ENCODE measurements at regions not wholly inside any gene's neighbourhood (a gene's known extent, or its start where the extent isn't known, plus 50 kb on each side); places are given as distances from the start of the nearest gene placed in this dataset.

DNA sequence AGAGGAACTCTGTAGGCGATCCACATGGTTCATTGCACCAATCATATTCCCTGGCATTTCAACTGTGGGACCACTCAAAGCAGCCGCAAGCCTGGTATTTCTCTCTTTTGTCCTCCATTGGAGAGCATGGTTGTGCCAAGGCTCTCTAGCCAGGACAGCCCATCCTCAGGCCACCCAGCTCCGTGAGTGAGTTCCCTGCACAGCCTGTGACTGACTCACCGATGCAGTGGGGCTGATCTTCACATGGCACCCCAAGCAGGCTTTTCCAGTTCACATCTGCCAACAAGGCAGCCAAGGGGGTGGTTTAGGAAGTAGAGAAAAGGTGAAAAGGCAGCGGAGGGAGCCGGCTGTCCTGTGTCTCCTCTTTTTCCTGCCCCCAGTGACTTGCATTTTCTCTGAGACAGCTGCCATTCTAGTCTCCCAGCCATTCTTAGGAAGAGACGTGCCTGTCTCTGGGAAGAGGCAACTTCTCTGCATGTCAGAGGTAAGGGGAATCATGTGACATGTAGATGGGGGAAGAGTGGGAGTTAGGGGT lies 69.2 kb downstream of the MID1IP1 start:
- H3K4me1 Mint-ChIP-seq, result peaks cover 27% of the 10 kb centered on the region
- WGBS, 2 experiments (ENCODE audit: insufficient coverage in 1 of 2, insufficient read length in 1 of 2), result 49% methylated on average over 7 of the region's 7 CpGs; no CpG with 5 or more reads in 1 of the 2 experiments

DNA sequence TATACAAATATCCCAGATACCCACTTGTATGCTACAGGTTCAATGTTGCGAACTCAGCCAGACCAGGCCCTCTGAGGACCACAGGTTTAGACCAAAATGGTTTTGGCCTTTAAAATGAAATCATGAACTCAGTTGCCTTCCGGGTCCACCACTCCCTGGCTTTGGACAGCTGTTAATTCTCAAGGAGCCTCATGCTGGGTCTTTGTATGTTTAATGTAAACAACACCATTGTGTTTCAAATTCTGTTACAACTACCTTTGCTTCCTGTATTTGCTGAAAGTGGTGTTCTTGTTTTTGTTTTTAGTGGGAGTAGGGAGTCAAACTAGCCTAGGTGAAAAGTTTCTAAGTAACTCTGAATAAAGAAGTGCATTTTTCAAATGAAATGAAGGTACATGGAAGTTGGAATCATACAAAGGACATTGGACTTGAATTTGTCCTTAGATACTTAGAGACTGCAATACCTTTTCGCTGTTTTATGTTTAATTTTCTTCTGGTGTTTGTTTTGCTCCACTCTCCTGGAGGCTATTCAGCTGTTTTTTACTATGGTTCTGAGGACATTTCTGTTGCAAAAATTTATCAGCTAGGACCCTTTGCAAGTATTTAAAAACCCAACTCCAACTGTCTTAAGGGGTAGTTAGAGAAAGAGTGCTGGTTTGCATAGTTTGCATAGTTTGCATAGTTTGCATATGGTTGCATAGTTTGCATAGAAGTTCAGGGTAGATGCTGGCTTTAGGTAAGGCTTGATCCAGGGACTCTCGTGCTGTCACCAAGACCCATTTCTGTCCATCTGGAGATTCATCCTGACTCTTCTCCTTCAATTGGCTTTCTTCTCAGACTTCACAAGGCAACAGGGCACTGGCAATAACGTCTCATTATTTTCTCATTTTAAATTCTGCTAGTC lies 70.1 kb downstream of the MID1IP1 start:
- Mint-ChIP-seq H3K36me3 (ENCODE audit: low read depth) (no peaks in the 10 kb centered on the region), H3K4me1 (peaks cover 26% of the 10 kb centered on the region), H3K9me3 (peaks cover 22% of the 10 kb centered on the region), H3K27ac (peak overlapping the region; percentile 83), H3K4me3 (peak overlapping the region; percentile 7), H3K27me3 (ENCODE audit: insufficient read depth) (no peaks in the 10 kb centered on the region)
- Histone ChIP-seq H3K9me3 (ENCODE audit: control insufficient read depth, low read length) (no peaks in the 10 kb centered on the region), H3K36me3 (ENCODE audit: control insufficient read depth, insufficient read depth, low read length) (no peaks in the 10 kb centered on the region), H3K9ac (ENCODE audit: extremely low read depth, low read length, poor library complexity, severe bottlenecking) (peak overlapping the region; percentile 2), H3K4me3 (ENCODE audit: low read length) (no peak overlapping the region), H3K27me3 (ENCODE audit: control insufficient read depth, insufficient read depth, low read length, poor library complexity, severe bottlenecking) (no peaks in the 10 kb centered on the region), H3K4me1 (ENCODE audit: control insufficient read depth, insufficient read depth, low read length) (peaks cover 4% of the 10 kb centered on the region), H3K27ac (ENCODE audit: low read depth, low read length) (no peak overlapping the region)
- no peak for DNase-seq
- WGBS, 2 experiments (ENCODE audit: insufficient coverage in 1 of 2, insufficient read length in 1 of 2), result 42 to 45% methylated on average over 3 to 5 of the region's 5 CpGs
- TF ChIP-seq CTCF (conservative IDR thresholded peaks at IDR 0.05), result no peak

More for the DNA sequence above, 69.2 kb downstream of the MID1IP1 start:
- peaks cover 16% of the 10 kb centered on the region for H3K9me3 Mint-ChIP-seq
- H3K4me3 Mint-ChIP-seq, result peak overlapping the region; percentile 7
- Histone ChIP-seq H3K4me1 (ENCODE audit: control insufficient read depth, insufficient read depth, low read length) (peaks cover 4% of the 10 kb centered on the region), H3K36me3 (ENCODE audit: control insufficient read depth, insufficient read depth, low read length) (no peaks in the 10 kb centered on the region), H3K27ac (ENCODE audit: low read depth, low read length) (no peak overlapping the region), H3K9me3 (ENCODE audit: control insufficient read depth, low read length) (no peaks in the 10 kb centered on the region), H3K4me3 (ENCODE audit: low read length) (no peak overlapping the region), H3K9ac (ENCODE audit: extremely low read depth, low read length, poor library complexity, severe bottlenecking) (peak overlapping the region; percentile 2), H3K27me3 (ENCODE audit: control insufficient read depth, insufficient read depth, low read length, poor library complexity, severe bottlenecking) (no peaks in the 10 kb centered on the region)
- no peak for TF ChIP-seq CTCF (conservative IDR thresholded peaks at IDR 0.05)
- no peaks in the 10 kb centered on the region for H3K36me3 Mint-ChIP-seq (ENCODE audit: low read depth)
- H3K27ac Mint-ChIP-seq, result peak overlapping the region; percentile 83
- no peaks in the 10 kb centered on the region for H3K27me3 Mint-ChIP-seq (ENCODE audit: insufficient read depth)
- peak; percentile 64 for DNase-seq

DNA sequence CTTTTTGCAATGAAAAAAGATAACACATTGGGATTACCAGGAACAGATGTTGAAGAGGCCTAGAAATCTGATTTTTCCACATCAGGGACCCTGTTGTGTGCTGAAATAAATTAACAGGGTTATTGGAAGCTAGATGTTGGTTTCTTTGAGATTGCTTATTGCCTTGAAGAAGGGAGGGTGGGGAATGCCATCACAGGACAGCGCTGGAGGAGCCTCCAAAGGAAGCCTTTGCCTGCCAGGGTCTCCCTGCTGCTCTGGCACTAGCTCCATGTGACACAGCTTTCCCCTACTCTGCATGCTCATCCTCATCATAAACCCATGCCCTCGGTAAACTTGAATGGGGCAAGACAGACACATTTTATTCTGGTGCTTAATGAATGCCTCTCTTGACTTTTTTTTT lies 76.1 kb downstream of the MID1IP1 start:
- no peak for DNase-seq
- no peaks in the 10 kb centered on the region for H3K36me3 ChIP-seq (ENCODE audit: control insufficient read depth, insufficient read depth, low read length)
- Mint-ChIP-seq H3K4me3 (no peak overlapping the region), H3K9me3 (peaks cover 37% of the 10 kb centered on the region), H3K27ac (no peak overlapping the region), H3K4me1 (no peaks in the 10 kb centered on the region), H3K36me3 (ENCODE audit: low read depth) (no peaks in the 10 kb centered on the region), H3K27me3 (ENCODE audit: insufficient read depth) (no peaks in the 10 kb centered on the region)
- no peaks in the 10 kb centered on the region for H3K27me3 ChIP-seq (ENCODE audit: control insufficient read depth, insufficient read depth, low read length, poor library complexity, severe bottlenecking)
- 68 to 100% methylated on average over 1 to 2 of the region's 2 CpGs for WGBS, 2 experiments (ENCODE audit: insufficient coverage in 1 of 2, insufficient read length in 1 of 2)
- H3K27ac ChIP-seq (ENCODE audit: low read depth, low read length), result no peak overlapping the region
- H3K9me3 ChIP-seq (ENCODE audit: control insufficient read depth, low read length), result no peaks in the 10 kb centered on the region
- no peak overlapping the region for H3K4me3 ChIP-seq (ENCODE audit: low read length)
- H3K9ac ChIP-seq (ENCODE audit: extremely low read depth, low read length, poor library complexity, severe bottlenecking), result no peak overlapping the region
- H3K4me1 ChIP-seq (ENCODE audit: control insufficient read depth, insufficient read depth, low read length), result no peaks in the 10 kb centered on the region
- TF ChIP-seq CTCF (conservative IDR thresholded peaks at IDR 0.05), result no peak

All from endodermal cell (in vitro differentiated cells).